GM18907 (cell line): ENCODE measurements at regions not wholly inside any gene's neighbourhood (a gene's known extent, or its start where the extent isn't known, plus 50 kb on each side); places are given as distances from the start of the nearest gene placed in this dataset.

Experiments
- ATAC-seq: cut with Tn5 transposase; IDR thresholded peaks from one replicate; pipeline ENCODE4 v1.9.1; 2021; ENCODE audit warnings: mild to moderate bottlenecking, moderate library complexity; ENCODE audit not compliant: unreplicated experiment

DNA sequence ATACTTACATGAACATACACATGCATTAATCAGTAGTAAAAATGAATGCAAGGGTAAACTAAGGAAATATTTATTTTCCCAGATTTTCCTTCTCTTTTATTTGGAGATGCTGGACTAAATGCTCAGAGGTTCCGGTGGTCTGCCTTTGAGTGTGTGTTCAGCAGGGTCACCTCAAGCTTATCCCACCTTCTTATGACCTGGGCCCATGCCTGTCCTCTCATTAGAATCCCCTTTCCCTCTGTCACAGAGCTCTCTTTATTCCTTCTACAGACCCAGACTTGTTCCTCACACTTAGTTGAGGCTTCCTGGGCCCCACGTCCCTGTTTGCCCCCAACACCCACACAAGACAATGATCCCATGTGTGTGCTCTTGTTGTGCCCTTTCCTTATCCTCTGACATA lies 61.6 kb upstream of the TOP3B start:
- no peak for ATAC-seq

DNA sequence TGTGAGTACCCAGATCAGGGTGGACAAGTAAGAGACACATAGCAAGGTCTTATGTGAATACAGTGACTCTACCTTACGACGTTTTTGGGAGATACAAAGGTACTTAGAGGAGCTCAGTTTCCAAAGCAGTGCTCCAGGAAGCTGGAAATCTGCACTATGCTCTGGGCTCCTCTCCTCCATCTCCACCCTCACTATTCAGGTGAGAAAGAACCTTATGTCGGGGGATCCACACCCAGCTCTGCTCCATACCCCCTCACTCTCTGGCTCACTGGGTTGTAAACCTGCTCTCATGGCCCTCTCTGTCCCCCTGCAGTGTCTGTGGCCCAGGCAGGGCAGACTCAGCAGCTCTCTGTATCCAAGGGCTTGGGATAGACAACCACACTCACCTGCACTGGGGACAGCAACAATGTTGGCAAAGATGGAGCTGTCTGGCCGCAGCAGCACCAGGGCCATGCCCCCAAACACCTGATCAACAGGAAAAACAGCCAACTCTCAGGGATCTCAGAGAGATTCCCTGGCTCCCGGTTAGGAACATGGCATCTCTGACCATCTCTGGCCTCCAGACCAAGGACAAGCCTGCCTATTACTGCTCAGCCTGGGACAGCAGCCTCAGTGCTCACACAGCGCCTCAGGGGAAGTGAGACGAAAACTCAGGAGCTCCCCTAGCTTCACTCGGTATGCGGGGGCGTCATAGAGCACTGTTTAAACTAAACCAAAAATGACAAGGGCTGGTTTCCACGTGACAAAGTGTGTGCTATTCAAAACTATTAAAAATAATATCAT lies 60.9 kb upstream of the TOP3B start:
- ATAC-seq: no peak

DNA sequence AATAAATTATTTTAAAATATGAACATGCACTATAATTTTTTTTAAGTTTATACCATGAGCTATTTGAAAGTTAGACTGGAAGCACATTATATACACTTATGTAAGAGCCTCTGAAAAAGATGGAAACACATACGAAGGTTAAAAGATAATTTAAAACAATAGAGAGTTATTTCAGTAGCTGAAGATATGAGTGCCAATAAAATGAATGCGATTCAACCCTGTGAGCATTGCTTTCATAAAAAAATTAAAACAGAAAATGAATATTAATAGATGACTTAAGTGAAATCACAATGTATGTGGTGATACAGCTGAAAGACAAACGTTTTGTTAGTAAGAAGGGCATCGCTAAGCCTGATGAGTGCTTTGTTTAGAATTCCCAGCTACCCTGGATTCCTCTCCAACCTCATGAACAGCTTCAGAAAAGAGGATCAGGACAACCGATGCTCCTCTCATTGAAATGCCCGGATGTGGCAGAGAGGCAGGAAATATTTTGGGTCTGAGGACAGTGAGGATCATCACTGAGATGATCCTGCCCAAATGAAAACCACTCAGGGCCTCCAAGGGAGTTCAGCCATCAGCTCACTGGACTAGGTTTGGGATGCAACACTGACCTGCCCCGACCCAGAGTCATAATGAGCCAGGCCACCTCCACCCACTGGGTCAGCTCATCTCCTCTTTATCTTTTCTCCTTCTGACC lies 60.2 kb upstream of the TOP3B start:
- ATAC-seq: no peak

DNA sequence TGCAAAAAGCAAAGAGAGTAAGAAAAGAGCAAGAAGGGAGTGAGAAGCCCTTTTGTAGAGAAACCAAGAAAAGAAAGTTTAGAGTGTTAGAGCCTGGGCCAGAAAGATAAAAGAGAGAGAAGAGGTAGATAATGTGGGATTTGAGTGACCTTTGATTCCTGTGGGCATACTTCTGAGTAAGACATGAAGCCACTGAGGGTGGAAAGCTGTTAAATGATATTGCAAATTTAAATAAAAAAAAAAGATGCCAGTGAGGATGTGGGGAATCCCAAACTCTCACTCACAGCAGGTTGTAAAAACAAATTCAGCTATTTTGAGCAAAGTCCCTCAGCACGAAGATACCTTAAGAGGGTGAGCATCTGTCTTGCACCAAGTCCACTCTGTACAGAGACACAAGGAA lies 59.4 kb upstream of the TOP3B start:
- ATAC-seq: no peak

- ATAC-seq: no peak
Measured at GRCh38 chr22:22040908-22041307, 58.3 kb upstream of the TOP3B start.

DNA sequence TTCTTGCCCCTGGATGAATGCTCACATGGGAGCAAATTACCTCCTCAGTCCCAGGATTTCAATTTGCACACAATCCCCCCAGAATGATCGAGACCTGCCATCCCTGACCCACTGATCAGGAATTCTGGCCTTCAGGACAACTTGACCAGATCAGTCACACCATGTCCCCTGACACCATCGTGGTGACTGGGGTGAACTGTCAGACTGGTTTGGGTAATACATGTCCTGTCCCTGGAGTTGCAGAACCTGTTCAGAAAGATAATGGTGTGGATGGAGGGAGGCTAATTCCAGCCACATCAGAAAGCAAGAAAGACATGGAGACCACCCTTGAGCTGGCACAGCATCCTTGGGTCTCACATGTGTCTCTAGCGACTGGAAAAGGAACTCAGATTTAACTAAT lies 57.9 kb upstream of the TOP3B start:
- ATAC-seq: no peak

GRCh38 chr22:22039286-22040074 lies 56.9 kb upstream of the TOP3B start:
- no peak for ATAC-seq

DNA sequence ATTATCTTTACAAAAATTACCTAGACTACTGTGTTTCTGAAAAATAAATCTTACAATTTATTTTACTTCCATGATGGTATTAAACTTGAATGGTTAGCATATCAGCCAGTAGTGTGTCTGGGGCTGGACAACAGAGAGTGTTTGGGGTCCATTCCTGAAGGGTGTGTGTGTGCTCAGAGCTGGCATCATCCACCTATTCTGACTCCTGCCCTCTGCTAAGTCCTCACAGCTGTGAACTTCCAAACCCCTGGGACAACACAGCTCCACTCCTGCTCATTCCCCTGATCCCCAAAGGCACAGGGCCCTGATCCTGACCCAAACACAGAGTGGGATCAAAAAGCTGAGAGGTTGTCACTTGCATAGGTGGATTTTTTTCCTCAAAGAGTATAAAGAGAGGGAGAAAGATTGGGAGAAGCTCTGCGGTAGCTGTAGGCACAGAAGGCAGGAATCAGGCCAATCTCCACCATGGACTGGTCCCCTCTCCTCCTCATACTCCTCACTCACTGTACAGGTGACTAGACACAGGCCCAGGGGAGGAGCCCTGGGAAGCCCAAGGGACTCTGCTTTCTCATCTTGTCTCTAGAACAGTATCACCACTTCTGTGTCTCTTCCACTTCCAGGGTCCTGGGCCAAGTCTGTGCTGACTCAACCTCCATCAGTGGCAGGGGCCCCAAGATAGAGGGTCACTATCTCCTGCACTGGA lies 55.7 kb upstream of the TOP3B start:
- ATAC-seq: no peak

DNA sequence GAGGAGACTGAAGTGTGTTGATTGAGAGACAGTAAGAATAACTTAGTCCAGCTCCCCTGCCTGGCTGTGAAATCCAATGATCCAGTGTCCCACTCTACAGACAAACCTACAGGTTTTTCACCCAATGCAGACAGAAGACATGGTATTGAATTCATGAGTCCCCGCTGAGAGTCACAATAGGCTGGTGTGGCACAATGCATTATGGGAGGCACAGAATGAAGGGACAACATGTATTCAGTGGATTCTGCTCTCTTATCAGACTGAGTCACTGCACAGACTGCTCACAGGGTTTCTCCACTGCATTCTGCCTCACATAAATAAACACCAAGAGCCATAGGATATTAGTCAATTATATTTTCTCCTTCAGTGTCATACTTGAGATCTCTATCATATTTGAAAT lies 55.2 kb upstream of the TOP3B start:
- no peak for ATAC-seq

DNA sequence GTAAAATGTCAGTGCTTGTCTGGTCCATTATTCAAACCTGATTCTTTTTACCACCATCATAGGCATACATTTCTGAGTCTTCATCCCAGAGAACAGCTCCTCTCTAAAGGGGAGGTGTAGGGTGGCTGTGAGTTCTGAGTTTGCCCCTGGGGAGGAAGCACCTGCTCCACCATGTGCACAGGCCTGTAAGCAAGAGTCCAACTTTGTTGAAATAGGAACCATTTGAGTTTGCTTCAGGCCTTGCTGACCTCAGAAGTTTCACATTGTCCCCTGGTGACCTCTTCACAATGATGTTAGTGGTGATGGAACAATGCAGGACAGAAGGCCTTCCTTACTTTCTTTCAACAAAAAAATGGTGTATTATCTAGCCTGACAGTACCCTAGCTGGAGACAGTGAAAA lies 54.6 kb upstream of the TOP3B start:
- ATAC-seq: no peak

- no peak for ATAC-seq
Measured at GRCh38 chr22:22036588-22036987, 54.0 kb upstream of the TOP3B start.

DNA sequence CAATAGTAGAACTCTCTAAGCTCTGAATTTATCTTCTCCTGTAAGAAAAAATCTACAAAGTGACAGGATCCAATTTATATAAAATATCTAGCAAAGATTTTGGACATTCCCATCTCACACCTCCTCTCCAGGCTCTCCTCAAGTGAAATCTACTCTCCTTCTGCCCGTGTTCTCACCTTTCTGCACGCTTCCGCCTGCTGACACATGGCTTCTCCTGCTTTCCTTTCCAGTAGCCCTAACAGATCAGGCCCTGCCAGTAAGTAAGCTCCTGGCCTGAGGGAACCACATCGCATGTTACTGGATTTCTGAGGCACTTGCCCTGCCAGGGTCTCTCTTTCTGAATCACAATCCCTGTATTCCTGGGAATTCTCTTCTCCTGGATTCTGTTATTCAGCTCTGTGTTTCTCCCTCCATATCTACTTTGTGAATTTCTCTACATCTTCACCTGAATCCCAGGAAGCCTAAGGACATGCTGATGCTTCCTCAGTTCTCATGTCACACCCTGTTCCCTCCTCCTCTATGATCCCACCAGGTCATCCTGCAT lies 53.3 kb upstream of the TOP3B start:
- ATAC-seq: no peak

- no peak for ATAC-seq
Measured at GRCh38 chr22:22035203-22035602, 52.6 kb upstream of the TOP3B start.

DNA sequence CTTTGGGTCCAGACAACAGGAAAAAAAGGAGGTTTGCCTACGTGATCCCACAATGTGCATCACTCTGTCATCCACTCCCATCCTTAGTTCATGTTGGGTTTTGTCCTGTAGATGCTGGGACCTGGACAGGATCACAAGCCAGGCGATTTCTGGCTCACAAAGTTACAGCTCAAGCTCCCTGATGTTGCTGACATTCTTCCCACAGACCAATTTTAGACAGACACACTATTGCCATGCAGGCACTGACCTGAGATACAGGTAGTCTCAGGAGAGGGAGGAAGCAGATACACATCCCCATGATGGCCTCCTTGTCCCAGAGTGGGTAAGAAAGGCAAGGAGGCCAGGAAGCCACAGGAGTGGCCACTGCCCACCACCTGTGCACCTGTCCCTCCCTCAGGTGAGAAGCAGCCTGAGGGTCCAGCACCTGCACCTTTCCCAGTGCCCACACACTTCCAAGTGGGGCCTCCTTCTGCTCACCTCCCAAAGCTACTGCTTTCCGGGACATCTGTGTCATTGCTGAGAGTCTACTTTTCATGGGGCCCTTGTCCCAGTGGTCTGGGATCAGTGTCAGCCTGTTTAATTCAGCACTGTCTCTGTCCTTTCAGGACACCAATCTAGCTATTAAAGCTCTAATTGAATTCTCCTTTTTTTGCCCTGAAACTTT lies 52.0 kb upstream of the TOP3B start:
- ATAC-seq: no peak

DNA sequence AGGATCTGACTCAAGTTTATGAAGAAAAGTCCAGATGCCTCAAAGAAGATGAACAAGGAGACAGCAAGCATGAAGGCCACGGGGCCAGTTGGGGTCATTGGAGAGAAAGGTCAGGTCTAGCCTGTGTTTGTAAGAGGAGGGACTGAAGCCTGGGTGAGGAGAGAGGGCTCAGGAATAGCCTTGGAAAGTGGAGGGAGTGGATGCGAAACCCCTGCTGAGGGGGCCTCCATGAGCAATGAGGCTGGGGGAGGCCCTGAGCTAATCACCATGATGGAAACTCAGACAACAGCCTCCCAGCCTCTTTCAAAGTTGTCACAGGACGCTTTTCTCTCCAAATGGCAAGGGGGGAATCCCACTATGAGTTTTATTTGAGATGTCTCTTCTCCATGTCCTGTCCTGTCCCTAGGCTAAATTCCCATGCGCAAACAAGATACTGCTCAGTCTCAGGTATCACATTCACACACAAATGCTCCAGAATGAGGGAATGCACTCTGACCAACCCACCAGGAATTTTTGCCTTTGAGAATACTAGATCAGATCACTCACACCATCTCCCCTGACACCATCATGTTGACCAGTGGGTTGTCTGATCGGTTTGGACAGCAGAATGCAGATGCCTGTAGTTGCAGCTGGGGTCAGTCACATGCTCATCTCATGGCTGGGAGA lies 51.3 kb upstream of the TOP3B start:
- ATAC-seq: no peak

DNA sequence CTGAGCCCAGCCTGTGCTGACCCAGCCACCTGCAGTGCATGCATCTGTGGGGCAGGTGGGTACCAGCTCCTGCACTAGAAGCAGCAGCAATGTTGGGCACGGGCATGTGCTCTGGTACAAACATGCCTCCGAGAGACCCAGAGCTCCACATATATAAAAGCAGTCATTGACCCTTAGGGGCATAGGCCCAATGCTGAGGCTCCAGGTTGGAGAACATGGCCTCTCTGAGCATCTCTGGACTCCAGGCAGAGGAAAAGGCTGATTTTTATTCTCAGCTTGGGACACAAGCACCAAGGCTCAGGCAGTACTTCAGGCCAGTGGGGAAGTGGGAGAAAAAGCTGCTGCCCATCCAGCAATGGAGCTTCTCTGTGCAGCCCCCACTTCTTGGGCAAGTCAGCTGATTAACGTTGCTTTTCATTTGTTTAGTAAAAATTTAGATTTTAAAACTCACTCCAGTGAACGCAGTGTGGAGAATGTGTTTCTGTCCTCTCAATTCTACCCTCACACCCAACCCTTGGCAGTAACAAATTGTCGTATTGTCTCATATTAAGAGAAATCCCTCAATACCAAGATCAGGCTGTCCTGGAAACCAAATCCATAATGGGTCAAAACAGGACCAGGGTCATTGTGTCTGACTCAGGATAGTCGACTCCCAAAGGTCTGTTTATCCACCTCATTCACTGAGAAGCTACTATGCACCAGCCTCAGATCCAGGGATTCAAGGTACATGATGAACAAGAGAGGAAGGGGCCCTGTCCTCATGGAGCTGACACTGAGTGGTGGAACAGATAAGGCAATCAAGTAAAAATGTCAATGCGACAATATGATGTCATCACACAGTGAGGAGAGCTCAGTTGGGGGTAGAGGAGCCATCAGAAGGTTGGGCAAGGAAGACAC lies 50.6 kb upstream of the TOP3B start:
- ATAC-seq: no peak

DNA sequence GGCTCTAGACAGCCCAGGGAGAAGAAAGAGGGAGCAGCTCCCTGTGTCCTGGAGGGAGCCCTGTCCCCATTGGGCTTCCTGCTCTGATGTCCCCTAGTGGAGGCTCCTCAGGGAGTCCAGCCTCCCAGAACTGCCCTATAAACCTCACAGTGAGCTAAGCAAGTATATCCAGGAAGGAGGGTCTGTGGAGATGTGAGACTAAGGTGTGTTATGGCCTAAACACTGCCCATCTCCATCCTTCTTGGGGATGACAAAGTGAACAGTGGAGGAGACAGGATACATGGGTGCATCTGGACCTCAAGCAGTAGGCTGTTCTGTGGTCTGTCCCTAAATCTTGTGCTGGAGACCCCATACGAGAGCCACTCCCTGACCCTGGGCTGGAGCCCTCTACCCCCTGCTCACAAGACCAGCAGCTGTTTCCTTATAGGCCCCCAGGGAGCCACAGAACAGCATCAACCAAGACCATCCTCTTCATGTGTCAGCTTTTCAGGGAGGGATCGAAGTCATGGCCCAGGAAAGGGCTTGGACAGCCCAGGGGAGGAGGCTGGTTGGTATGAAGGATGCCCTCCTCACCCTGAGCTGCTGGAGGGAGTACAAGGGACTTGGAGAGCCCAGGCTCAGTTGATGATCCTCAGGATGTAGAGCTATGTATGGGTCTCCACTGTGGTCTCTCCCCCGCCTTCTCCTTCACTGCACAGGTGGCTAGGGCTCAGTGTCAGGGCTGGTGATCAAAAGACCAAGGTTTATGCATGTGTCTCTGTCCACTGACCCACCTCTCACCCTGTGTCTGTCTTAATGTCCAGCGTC lies 49.7 kb upstream of the TOP3B start:
- ATAC-seq: no peak
